HUDEP-2 (cell line): ENCODE measurements at regions not wholly inside any gene's neighbourhood (a gene's known extent, or its start where the extent isn't known, plus 50 kb on each side); places are given as distances from the start of the nearest gene placed in this dataset.
"Not testable (repeated sequence)": the region's sequence is repeated elsewhere in the genome, so short reads cannot be mapped to it uniquely, and the experiment has no call there.

Experiments
- DNase-seq, 76 experiments: peaks; one replicate each; lab custom pipeline; 2025; ENCODE audit not compliant: unreplicated experiment in 76 of 76; lab: John Stamatoyannopoulos, UW

DNA sequence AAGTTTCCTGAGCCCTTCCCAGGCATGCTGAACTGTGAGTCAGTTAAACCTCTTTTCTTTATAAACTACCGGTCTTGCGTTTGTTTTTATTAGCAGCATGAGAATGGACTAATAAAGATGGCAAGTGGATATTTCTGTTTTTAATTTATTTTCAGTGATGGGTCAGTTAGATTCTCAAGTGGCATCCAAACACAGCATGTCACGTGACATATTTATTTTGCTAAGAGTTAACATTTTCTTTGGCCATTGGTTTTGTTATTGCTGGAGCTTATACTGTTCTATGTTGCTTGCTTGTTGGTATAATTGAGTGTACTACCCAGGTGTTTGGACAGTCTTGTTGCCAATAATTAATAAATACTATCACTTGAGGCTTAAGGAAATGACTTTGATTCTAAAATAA is 181.7 kb upstream of the MALRD1 start:
- DNase-seq, result no peak

DNA sequence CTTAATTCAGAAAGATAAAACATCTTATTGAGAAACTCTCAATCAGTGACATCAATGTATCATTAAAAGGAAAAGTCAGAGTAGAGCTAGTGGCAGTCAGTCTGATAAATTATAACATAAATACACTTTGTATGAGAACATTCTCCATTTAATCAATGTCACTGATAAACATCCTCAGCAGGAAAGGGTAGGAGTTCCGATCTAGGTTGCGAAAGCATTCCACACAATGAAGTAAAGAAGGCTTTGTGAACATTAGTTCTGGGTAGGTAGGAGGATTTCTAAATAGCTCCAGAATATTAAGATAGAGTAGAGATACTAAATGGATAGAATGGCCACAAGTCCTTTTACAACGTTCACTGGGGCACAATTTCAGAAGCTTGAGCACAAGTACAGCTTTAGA is 179.7 kb upstream of the MALRD1 start:
- DNase-seq, result no peak

DNA sequence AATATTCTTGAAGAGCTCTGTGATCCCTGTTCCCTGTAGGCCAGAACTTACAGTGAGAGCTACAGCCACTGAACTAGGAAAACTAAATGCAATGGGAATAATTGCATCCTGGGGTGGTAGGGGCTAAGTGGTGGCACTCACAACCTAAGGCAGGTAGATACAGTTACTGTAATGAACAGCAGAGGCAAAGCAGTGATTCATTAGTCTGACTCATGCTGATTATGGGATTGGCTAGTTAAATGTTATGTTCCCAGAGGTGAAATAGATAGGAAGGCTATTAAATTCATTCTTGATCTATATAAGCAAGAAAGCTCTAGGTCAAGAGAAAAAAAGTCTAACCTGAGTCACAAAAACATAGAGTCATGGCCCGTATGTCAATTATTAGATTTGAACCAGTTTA is 173.1 kb upstream of the MALRD1 start:
- no peak for DNase-seq

DNA sequence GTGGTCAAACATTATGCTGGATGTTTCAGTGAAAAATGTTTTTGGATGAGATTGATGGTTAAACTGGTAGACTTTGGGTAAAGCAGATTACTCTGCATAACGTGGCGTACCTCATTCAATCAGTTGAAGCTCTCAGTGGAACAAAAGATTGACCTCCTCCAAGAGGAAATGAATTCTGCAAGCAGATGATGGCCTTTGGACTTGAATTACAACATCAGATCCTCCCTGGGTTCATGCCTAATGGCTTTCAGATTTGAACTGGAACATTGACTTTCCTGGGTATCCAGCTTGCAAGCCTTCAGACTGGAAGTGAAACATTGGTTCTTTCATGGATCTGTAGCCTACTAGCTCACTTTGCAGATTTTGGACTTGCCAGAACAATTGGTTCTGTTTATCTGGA is 169.3 kb upstream of the MALRD1 start:
- DNase-seq, result no peak

DNA sequence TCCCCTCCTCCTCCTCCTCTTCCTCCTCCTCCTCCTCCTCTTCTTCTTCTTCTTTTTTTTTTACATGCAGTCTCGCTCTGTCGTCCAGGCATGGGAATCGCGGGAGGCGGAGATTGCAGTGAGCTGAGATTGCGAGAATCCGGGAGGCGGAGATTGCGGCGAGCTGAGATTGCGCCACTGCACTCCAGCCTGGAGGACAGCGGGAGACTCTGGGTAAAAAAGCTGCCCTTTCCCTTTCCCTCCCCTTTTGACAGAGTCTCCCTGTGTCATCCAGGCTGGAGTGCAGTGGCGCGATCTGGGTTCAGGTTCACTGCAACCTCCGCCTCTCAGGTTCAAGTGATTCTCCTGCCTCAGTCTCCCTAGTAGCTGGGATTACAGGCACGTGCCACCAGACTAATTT is 168.1 kb upstream of the MALRD1 start:
- no peak for DNase-seq

DNA sequence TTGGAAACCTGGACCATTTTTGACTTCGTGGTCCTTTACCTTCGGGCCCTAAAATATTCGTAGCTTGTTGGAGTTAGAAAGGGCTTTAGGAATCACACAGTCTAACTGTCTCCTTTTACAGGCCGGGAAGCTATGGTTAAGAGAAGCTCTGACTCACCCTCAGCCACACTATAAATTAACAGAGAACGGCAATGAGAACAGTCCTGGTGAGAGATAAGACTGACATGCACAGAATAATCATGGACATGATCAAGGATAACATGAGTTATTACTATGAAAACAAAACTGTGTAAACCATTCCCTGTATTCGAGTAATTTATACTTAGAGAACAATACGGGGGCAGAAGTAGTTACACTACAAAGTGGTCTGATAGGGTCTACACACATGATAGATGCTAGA is 162.5 kb upstream of the MALRD1 start:
- no peak for DNase-seq

DNA sequence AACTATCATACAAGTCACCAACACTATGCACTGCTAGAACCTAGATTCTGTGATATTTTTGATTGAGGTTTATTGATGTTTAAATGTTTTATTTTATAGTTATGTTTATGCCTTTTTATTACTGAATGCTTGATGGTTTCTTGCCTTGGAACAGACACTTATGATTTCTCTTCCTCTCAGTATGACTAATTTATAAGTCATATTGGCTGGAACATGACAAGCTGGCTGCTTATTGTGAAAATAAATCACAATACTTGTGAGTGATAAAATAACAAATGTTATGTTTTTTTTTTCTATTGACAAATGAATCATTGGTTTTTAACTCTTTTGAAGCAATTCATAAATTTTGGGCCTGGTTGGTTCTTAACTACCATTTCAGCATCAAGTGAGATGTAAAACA is 142.0 kb upstream of the MALRD1 start:
- no peak for DNase-seq

DNA sequence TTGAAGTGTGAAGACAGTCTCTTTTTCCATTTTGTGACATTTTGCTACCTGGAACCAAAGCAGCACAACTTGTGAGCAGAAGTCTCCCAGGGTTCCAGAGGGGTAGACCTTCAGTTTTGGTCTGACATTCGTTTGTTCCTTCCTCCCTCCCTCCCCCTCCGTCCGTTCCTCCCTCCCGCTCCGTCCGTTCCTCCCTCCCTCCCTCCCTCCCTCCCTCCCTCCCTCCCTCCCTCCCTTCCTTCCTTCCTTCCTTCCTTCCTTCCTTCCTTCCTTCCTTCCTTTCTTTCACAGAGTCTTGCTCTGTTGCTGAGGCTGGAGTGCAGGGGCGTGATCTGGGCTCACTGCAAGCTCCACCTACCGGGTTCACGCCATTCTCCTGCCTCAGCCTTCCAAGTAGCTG is 131.2 kb upstream of the MALRD1 start:
- not testable (repeated sequence) for DNase-seq

DNA sequence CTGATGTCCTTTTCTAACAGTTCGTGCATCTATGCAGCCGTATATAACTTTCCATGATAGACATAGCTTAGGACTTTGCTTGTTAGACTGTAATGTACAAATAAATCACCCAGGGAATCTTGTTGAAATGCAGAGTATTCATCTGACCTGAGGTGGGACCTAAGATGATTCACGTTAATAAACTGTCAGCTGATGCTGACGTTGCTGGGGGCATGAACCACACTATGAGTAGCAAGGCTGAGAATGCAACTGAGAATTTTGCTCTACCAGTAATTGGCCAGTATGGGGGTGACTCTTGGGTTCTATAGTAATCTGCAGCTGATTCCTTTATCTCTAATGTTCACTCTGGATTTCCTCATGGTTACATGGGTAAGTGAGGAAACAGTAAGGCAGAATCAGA is 130.1 kb upstream of the MALRD1 start:
- DNase-seq, result no peak

DNA sequence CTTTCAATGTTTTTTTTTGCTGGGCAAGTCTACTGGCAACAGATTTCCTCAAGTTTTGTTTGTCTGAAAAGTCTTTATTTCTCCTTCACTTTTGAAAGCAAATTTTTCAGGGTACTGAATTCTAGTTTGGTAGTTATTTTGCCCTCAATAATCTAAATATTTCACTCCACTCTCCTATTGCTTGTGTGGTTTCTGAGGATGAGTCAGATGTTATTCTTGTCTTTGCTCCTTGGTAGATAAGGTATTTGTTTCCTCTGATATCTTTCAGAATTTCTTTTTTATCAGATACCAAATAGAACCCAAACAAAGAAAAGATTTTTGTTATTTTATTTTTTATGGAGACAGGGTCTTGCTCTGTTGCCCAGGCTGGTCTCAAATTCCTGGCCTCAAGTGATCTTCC is 99.2 kb upstream of the MALRD1 start:
- DNase-seq, result no peak

DNA sequence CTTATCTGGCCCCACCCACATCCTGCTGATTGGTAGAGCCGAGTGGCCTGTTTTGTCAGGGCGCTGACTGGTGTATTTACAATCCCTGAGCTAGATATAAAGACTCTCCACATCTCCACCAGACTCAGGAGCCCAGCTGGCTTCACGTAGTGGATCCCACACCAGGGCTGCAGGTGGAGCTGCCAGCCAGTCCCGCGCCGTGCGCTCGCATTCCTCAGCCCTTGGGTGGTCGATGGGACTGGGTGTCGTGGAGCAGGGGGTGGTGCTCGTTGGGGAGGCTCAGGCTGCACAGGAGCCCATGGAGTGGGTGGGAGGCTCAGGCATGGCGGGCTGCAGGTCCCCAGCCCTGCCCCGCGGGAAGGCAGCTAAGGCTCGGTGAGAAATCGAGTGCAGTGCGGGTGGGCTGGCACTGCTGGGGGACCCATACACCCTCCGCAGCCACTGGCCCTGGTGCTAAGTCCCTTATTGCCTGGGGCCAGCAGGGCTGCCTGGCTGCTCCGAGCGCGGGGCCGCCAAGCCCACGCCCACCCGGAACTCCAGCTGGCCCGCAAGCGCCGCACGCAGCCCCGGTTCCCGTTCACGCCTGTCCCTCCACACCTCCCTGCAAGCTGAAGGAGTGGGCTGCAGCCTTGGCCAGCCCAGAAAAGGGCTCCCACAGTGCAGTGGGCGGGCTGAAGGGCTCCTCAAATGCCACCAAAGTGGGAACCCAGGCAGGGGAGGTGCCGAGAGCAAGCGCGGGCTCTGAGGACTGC is 97.4 kb upstream of the MALRD1 start:
- not testable (repeated sequence) for DNase-seq

DNA sequence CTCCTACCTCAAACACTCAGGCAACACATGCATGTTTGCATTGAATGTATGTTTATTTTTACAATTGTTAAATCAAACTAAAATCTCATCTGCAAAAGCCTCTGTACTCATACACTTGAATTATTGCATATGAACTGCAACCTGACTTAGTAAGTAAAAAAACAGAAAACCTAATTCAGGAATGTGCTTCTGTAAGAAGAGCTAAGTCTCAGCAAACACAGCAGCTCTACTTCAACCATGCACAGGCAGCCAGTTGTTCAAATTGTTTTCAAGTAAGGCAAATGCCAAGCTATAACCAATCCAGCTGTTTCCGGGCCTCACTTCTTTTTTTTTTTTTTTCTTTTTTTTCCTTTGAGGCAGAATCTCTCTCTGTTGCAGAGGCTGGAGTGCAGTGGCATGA is 93.5 kb upstream of the MALRD1 start:
- DNase-seq, result no peak

DNA sequence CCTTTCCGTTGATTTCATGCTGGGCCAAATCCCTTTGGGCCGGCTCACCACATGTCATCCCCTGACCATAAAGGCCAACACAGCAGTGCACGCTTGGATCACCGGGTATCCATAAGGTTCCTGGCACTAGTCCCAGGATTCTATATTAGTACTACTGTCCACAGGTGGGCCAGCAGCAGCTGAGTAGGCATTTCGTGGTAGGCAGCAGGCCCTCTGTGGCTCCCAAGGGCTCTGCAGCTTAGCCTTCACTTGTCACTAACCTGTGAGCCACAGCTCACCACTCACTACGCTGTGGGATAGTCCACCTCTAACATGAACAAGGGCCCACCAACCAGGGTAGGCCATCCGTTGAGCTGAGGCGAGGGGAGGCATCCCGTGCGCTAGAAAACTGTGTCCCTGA is 89.2 kb upstream of the MALRD1 start:
- DNase-seq, result no peak

DNA sequence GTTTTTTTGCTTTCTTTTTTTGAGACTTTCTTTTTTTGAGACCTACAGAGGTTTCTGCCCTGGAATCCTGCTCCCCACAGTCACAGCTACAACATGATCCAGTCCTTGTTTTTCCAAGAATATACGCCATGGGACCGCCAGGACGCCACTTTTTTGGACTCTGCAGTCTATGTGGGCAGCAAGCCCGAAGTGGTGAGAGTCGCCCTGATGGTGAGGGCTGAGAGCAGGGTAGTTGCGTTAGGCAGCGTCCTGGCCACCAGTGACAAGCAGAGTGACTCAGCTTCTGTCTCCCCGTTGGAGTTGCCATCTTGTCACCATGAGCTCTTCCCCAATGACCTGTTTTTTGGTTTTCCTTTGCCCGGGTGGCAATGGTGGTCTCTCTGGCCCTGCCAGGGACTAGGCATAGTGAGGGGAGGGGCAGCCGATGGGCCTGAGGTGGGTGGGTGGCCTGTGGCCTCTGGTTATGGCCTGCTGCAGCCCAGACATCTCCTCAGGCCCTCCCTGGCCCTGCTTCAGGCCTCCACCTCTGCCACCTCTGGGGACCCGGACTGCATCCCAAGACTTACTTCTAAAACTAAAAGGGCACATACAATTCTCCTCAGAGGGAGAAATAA is 88.0 kb upstream of the MALRD1 start:
- no peak for DNase-seq

DNA sequence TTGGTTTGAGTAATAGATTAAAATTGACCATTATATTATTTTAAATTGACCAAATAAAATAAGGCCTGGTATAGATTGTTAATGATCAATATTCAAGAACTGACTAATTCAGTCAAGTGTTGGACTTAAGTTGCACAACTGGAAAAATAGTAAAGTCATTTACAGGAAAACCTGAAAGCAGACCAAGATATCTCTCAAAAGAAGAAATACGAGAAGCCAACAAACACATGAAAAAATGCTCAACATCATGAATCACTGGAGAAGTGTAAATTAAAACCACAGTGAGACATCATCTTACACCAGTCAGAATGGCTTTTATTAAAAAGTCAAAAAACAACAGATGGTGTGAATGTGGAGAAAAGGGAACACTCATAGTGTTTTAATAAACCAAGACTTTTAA is 80.4 kb upstream of the MALRD1 start:
- DNase-seq, result no peak

DNA sequence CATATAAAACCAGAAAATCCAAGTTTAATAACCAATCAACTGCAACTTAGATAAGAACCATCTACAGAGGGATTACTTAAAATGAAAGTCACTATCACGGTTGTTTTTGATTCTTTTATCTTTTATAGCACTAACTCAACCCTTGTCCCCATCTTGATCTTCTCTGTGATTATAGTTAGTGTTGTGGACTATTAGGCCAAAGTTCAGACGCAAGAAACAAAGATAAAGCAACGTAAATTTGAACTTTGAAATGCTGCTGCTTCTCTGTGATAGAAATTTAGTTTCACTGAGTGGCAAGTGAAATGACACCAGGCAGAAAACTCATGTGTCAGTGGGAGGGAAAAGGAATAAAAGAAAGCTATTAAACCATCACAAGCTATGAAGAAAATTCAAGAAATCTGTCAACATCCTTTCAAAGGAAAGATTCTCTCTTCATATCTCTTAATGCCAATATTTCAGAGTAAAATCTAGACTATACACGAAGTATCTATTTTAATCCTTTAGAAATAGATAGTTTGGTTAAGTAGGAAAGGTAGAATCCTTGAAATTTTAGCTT is 71.8 kb upstream of the MALRD1 start:
- no peak for DNase-seq

DNA sequence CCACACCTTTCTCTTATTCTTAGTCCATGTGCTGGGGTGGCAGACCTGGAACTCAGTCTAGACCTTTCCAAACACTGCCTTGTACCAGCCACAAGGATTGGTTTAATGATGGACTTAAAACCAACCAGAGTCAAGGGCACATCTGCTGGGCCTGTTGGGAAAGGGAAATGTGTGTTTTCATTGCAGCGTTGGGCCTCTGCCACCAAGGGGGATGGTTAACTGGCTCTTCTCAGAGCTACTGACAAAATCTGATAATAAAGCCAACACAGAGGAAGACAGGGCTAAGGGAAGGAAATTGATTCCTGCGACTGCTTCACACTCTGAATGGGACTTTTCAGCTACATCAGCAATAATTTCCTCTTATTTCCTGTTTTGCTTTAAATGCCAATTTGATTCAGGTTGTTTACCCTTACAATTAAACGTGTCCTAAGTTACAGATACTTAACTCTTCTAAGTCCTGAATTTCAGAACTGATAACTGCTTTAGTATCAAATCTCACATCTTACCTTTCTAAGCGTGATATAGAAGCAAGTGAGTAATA is 68.4 kb upstream of the MALRD1 start:
- no peak for DNase-seq

DNA sequence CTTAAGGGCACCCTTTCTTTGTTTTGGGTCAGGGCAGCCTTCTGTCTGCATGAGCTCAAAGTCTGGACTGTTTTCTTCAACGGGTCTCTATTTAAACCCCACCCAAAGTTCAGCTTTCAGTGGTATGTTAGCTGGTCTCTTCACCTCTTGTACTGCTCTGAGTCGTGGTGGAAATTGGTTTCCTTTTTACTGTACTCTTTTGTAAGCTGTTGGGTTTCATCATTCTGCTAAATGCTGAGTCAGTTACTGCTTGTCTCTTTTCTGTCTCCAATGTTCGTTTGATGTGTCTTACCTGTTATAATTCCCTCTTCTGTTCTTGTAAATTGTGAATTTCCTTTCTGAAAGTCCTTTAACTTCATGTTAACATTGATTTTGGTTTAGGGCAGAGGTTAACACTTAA is 64.1 kb upstream of the MALRD1 start:
- DNase-seq, result no peak

DNA sequence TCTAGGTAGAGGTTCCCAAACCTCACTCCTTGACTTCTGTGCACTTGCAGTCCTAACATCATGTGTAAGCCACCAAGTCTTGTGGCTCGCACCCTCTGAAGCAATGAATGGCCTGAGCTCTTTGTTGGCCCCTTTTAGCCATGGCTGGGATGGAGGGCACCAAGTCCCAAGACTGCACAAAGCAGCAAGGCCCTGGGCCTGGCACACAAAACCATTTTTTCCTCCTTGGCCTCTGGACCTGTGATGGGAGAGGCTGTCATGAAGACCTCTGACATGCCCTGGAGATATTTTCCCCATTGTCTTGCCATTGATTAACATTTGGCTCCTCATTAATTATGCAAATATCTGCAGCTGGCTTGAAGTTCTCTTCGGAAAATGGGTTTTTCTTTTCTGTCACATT is 60.3 kb upstream of the MALRD1 start:
- no peak for DNase-seq
